Putamen (tissue), 1 donor: ENCODE measurements at regions not wholly inside any gene's neighbourhood (a gene's known extent, or its start where the extent isn't known, plus 50 kb on each side); places are given as distances from the start of the nearest gene placed in this dataset.

Source experiments
- DNase-seq: peaks from one replicate; pipeline ENCODE4 v3.0.0-alpha.2; 2016; ENCODE audit warnings: low spot score

GRCh38 chr6:26312501-26313397, 52.2 kb upstream of the BTN3A2 start:
- peak; percentile 83 for DNase-seq
